Esophagus (tissue), 2 donors: ENCODE measurements at regions not wholly inside any gene's neighbourhood (a gene's known extent, or its start where the extent isn't known, plus 50 kb on each side); places are given as distances from the start of the nearest gene placed in this dataset.

Experiments used
- H3K27ac ChIP-seq, 2 donors: one replicate each; pipeline ENCODE4 v1.5.1; 2013; ENCODE audit warnings: low read depth in 2 of 2, mild to moderate bottlenecking in 2 of 2, inconsistent platforms in 1 of 2, low read length in 1 of 2, moderate library complexity in 1 of 2
- H3K27me3 ChIP-seq, 2 donors: one replicate each; pipeline ENCODE4 v1.6.1; 2013; ENCODE audit warnings: low read length in 2 of 2, control low read depth in 1 of 2, mild to moderate bottlenecking in 1 of 2; ENCODE audit not compliant: insufficient read depth in 2 of 2, control insufficient read depth in 1 of 2
- H3K36me3 ChIP-seq, 2 donors: one replicate each; pipeline ENCODE4 v1.6.1; 2013; ENCODE audit warnings: low read length in 1 of 2; ENCODE audit not compliant: control insufficient read depth in 2 of 2, insufficient read depth in 2 of 2
- H3K4me1 ChIP-seq, 2 donors: one replicate each; pipeline ENCODE4 v1.6.1; 2013; ENCODE audit warnings: low read length in 1 of 2; ENCODE audit not compliant: control insufficient read depth in 2 of 2, insufficient read depth in 2 of 2
- H3K4me3 ChIP-seq, 2 donors: one replicate each; pipeline ENCODE4 v1.5.1; 2013; ENCODE audit warnings: low read length in 2 of 2, mild to moderate bottlenecking in 2 of 2, low read depth in 1 of 2, moderate library complexity in 1 of 2
- H3K9me3 ChIP-seq, 2 donors: one replicate each; pipeline ENCODE4 v1.6.1; 2013; ENCODE audit warnings: mild to moderate bottlenecking in 2 of 2, low read depth in 1 of 2, low read length in 1 of 2, moderate library complexity in 1 of 2; ENCODE audit not compliant: control insufficient read depth in 2 of 2, insufficient read depth in 1 of 2
- WGBS, 2 donors: extraction: QIAGEN DNeasy Blood & Tissue Kit; methylation state at CpG; one replicate each; pipeline ENCODE4 v1.1.7; 2013; 5-methylcytosine and 5-hydroxymethylcytosine counted together
- donor health status: healthy with polysubstance abuse.
- donor health status: Bipolar disorder and iron deficiency.

GRCh38 chr16:72704746-72705372 is 343.1 kb downstream of the ZFHX3 start:
- WGBS, 2 donors = 87 to 94% methylated on average over 2 of the region's 2 CpGs
- Histone ChIP-seq H3K4me1 (no peaks in the 10 kb centered on the region), H3K4me3 (no peak overlapping the region), H3K36me3 (no peaks in the 10 kb centered on the region), H3K27me3 (no peaks in the 10 kb centered on the region), H3K27ac (no peak overlapping the region), H3K9me3 (peaks cover 0 to 2% of the 10 kb centered on the region in 2 donors)

- Histone ChIP-seq H3K36me3 (no peaks in the 10 kb centered on the region), H3K27ac (no peak overlapping the region), H3K27me3 (no peaks in the 10 kb centered on the region), H3K4me1 (no peaks in the 10 kb centered on the region), H3K4me3 (no peak overlapping the region), H3K9me3 (no peaks in the 10 kb centered on the region)
- WGBS, 2 donors = 83 to 85% methylated on average over 2 of the region's 2 CpGs
These were observed 358.1 kb downstream of the ZFHX3 start for GRCh38 chr16:72689851-72690250.

GRCh38 chr16:72680732-72681131 is 367.2 kb downstream of the ZFHX3 start:
- no peak overlapping the region for H3K27ac ChIP-seq
- H3K9me3 ChIP-seq = no peaks in the 10 kb centered on the region
- 97 to 98% methylated on average over 2 of the region's 2 CpGs for WGBS, 2 donors
- H3K4me1 ChIP-seq = no peaks in the 10 kb centered on the region
- H3K4me3 ChIP-seq = no peak overlapping the region
- H3K36me3 ChIP-seq = no peaks in the 10 kb centered on the region
- no peaks in the 10 kb centered on the region for H3K27me3 ChIP-seq

- Histone ChIP-seq H3K4me3 (no peak overlapping the region), H3K4me1 (no peaks in the 10 kb centered on the region), H3K27me3 (no peaks in the 10 kb centered on the region), H3K36me3 (no peaks in the 10 kb centered on the region), H3K27ac (no peak overlapping the region), H3K9me3 (no peaks in the 10 kb centered on the region)
These were observed 368.1 kb downstream of the ZFHX3 start for GRCh38 chr16:72679856-72680255.

- Histone ChIP-seq H3K36me3 (no peaks in the 10 kb centered on the region), H3K27ac (no peak overlapping the region), H3K4me3 (no peak overlapping the region), H3K4me1 (no peaks in the 10 kb centered on the region), H3K27me3 (no peaks in the 10 kb centered on the region), H3K9me3 (no peaks in the 10 kb centered on the region)
- WGBS, 2 donors = 80 to 87% methylated on average over 2 of the region's 2 CpGs
These were observed 370.1 kb downstream of the ZFHX3 start for GRCh38 chr16:72677662-72678447.

GRCh38 chr16:72673118-72673517 is 374.8 kb downstream of the ZFHX3 start:
- no peaks in the 10 kb centered on the region for H3K27me3 ChIP-seq
- no peaks in the 10 kb centered on the region for H3K4me1 ChIP-seq
- no peak overlapping the region for H3K27ac ChIP-seq
- no peaks in the 10 kb centered on the region for H3K36me3 ChIP-seq
- no peak overlapping the region for H3K4me3 ChIP-seq
- 84 to 89% methylated on average over 1 of the region's 1 CpG for WGBS, 2 donors
- no peaks in the 10 kb centered on the region for H3K9me3 ChIP-seq

GRCh38 chr16:72666267-72666666 is 381.7 kb downstream of the ZFHX3 start:
- no peaks in the 10 kb centered on the region for H3K27me3 ChIP-seq
- H3K4me3 ChIP-seq = no peak overlapping the region
- H3K27ac ChIP-seq = no peak overlapping the region
- H3K4me1 ChIP-seq = no peaks in the 10 kb centered on the region
- H3K9me3 ChIP-seq = no peaks in the 10 kb centered on the region
- H3K36me3 ChIP-seq = no peaks in the 10 kb centered on the region
- 97 to 98% methylated on average over 2 of the region's 2 CpGs for WGBS, 2 donors

- Histone ChIP-seq H3K4me1 (no peaks in the 10 kb centered on the region), H3K4me3 (peak overlapping the region in 1 of 2 donors; percentile 92), H3K9me3 (no peaks in the 10 kb centered on the region), H3K36me3 (no peaks in the 10 kb centered on the region), H3K27ac (no peak overlapping the region), H3K27me3 (no peaks in the 10 kb centered on the region)
- 10 to 17% methylated on average over 4 of the region's 4 CpGs for WGBS, 2 donors
These were observed 382.2 kb downstream of the ZFHX3 start for GRCh38 chr16:72665701-72666100.

GRCh38 chr16:72664509-72665408 is 383.2 kb downstream of the ZFHX3 start:
- H3K4me1 ChIP-seq = no peaks in the 10 kb centered on the region
- WGBS, 2 donors = 0 to 1% methylated on average over 60 of the region's 60 CpGs
- peak overlapping the region in 1 of 2 donors; percentile 63 for H3K27ac ChIP-seq
- H3K9me3 ChIP-seq = no peaks in the 10 kb centered on the region
- H3K27me3 ChIP-seq = no peaks in the 10 kb centered on the region
- H3K4me3 ChIP-seq = peak overlapping the region; percentile 76 to 92
- no peaks in the 10 kb centered on the region for H3K36me3 ChIP-seq
